ENCODE measurements at regions not wholly inside any gene's neighbourhood (a gene's known extent, or its start where the extent isn't known, plus 50 kb on each side); places are given as distances from the start of the nearest gene placed in this dataset.
"Not testable (repeated sequence)": the region's sequence is repeated elsewhere in the genome, so short reads cannot be mapped to it uniquely, and the experiment has no call there.

DNA sequence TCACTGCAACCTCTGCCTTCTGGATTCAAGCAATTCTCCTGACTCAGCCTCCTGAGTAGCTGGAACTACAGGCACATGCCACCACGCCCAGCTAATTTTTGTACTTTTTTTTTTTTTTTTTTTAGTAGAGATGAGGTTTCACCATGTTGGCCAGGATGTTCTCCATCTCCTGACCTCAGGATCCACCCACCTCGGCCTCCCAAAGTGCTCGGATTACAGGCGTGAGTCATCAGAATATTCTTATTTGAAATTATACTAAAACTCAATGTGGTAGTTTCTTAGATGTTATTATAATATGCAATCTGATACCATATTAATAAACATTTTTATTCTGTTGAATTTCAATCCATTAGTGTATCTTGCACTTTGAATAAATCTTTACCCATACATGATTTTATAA, 322.2 kb downstream of the FLRT2 start:
- TF ChIP-seq, protein P1, sequence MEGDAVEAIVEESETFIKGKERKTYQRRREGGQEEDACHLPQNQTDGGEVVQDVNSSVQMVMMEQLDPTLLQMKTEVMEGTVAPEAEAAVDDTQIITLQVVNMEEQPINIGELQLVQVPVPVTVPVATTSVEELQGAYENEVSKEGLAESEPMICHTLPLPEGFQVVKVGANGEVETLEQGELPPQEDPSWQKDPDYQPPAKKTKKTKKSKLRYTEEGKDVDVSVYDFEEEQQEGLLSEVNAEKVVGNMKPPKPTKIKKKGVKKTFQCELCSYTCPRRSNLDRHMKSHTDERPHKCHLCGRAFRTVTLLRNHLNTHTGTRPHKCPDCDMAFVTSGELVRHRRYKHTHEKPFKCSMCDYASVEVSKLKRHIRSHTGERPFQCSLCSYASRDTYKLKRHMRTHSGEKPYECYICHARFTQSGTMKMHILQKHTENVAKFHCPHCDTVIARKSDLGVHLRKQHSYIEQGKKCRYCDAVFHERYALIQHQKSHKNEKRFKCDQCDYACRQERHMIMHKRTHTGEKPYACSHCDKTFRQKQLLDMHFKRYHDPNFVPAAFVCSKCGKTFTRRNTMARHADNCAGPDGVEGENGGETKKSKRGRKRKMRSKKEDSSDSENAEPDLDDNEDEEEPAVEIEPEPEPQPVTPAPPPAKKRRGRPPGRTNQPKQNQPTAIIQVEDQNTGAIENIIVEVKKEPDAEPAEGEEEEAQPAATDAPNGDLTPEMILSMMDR (IDR thresholded peaks at IDR 0.05; ENCODE audit: extremely low read depth in 1 of 2, insufficient read depth in 1 of 2, low read depth in 1 of 2, low read length in 2 of 2) = not testable (repeated sequence)
- not testable (repeated sequence) for TF ChIP-seq EZH2 (IDR thresholded peaks at IDR 0.05; ENCODE audit: borderline replicate concordance, low read depth, low read length, severe bottlenecking); POLR2AphosphoS5 (IDR thresholded peaks at IDR 0.05; ENCODE audit: insufficient read depth, low read depth, low read length); POLR2A (IDR thresholded peaks at IDR 0.05; ENCODE audit: low read depth, low read length); MYC (IDR thresholded peaks at IDR 0.05; ENCODE audit: low read depth, low read length); GATA2 (IDR thresholded peaks at IDR 0.05; ENCODE audit: insufficient read depth, insufficient read length, low read depth, low read length); JUN (IDR thresholded peaks at IDR 0.05; ENCODE audit: borderline replicate concordance, insufficient read depth, insufficient read length, low read depth)
